SK-N-SH (cell line): ENCODE measurements at regions not wholly inside any gene's neighbourhood (a gene's known extent, or its start where the extent isn't known, plus 50 kb on each side); places are given as distances from the start of the nearest gene placed in this dataset.

ENCODE experiments used
- CTCF ChIP-seq: fragments of 200-600 bp; sonication (generic); IDR thresholded peaks from 2 replicates; pipeline ENCODE4 v1.6.1; 2017; ENCODE audit warnings: antibody characterized with exemption, mild to moderate bottlenecking, moderate library complexity
- ELF1 ChIP-seq: IDR thresholded peaks from 2 replicates; pipeline ENCODE4 v1.4.0; 2012
- EP300 ChIP-seq, 2 experiments: IDR thresholded peaks; 2 replicates each; pipeline versions ENCODE4 v1.4.0 to v1.6.1; 2012; ENCODE audit warnings: borderline replicate concordance in 1 of 2, low read depth in 1 of 2, low read length in 1 of 2
- EZH2phosphoT487 ChIP-seq: fragments of 200-600 bp; sonication (generic); IDR thresholded peaks from 2 replicates; pipeline ENCODE4 v1.6.1; 2017; ENCODE audit warnings: low read depth, mixed run types, mild to moderate bottlenecking, antibody characterized with exemption, moderate library complexity, borderline replicate concordance
- FOXM1 ChIP-seq: IDR thresholded peaks from 2 replicates; pipeline ENCODE4 v1.4.0; 2012; ENCODE audit warnings: low read depth, mild to moderate bottlenecking
- MAX ChIP-seq: IDR thresholded peaks from 2 replicates; pipeline ENCODE4 v1.4.0; 2012; ENCODE audit warnings: low read depth
- SMC3 ChIP-seq: IDR thresholded peaks from 2 replicates; pipeline ENCODE4 v1.6.1; 2012; ENCODE audit warnings: low read depth, low read length, improper control_type of control experiment
- TAF1 ChIP-seq: IDR thresholded peaks from 2 replicates; pipeline ENCODE4 v1.6.1; 2012; ENCODE audit warnings: low read depth, mild to moderate bottlenecking, low read length, moderate library complexity, borderline replicate concordance
- YY1 ChIP-seq: IDR thresholded peaks from 2 replicates; pipeline ENCODE4 v1.4.0; 2012; ENCODE audit warnings: low read depth, mild to moderate bottlenecking

GRCh38 chr1:93022580-93022979, 56.5 kb upstream of the MTF2 start:
- TF ChIP-seq YY1 (no peak), MAX (no peak), TAF1 (no peak), ELF1 (no peak), FOXM1 (no peak), CTCF (no peak), SMC3 (no peak), EP300 (IDR thresholded peaks at IDR 0.05; ENCODE audit: borderline replicate concordance in 1 of 2, low read depth in 1 of 2, low read length in 1 of 2) (no peak), EZH2phosphoT487 (no peak)
